Ishikawa (cell line): ENCODE measurements at regions not wholly inside any gene's neighbourhood (a gene's known extent, or its start where the extent isn't known, plus 50 kb on each side); places are given as distances from the start of the nearest gene placed in this dataset.

ENCODE experiments used
- CEBPB ChIP-seq: IDR thresholded peaks from 2 replicates; pipeline ENCODE4 v1.6.1; 2012
- CREB1 ChIP-seq: IDR thresholded peaks from 2 replicates; pipeline ENCODE4 v1.6.1; 2012; ENCODE audit warnings: low read depth
- EGR1 ChIP-seq: IDR thresholded peaks from 2 replicates; pipeline ENCODE4 v1.6.1; 2012
- EP300 ChIP-seq: IDR thresholded peaks from 2 replicates; pipeline ENCODE4 v1.6.1; 2012; ENCODE audit warnings: borderline replicate concordance
- FOXM1 ChIP-seq: IDR thresholded peaks from 2 replicates; pipeline ENCODE4 v1.6.1; 2012; ENCODE audit warnings: low read depth, borderline replicate concordance
- MAX ChIP-seq: IDR thresholded peaks from 2 replicates; pipeline ENCODE4 v1.6.1; 2012
- NFIC ChIP-seq: IDR thresholded peaks from 2 replicates; pipeline ENCODE4 v1.6.1; 2012
- RAD21 ChIP-seq: IDR thresholded peaks from 2 replicates; pipeline ENCODE4 v1.6.1; 2012; ENCODE audit warnings: low read depth
- REST ChIP-seq: IDR thresholded peaks from 2 replicates; pipeline ENCODE4 v1.6.1; 2012; ENCODE audit warnings: low read depth, mild to moderate bottlenecking
- TAF1 ChIP-seq: IDR thresholded peaks from 2 replicates; pipeline ENCODE4 v1.6.1; 2012; ENCODE audit warnings: low read depth, mild to moderate bottlenecking
- TCF12 ChIP-seq: IDR thresholded peaks from 2 replicates; pipeline ENCODE4 v1.6.1; 2012; ENCODE audit warnings: low read depth
- TEAD4 ChIP-seq: IDR thresholded peaks from 2 replicates; pipeline ENCODE4 v1.6.1; 2012
- USF1 ChIP-seq: IDR thresholded peaks from 2 replicates; pipeline ENCODE4 v1.6.1; 2012
- YY1 ChIP-seq: IDR thresholded peaks from 2 replicates; pipeline ENCODE4 v1.6.1; 2012; ENCODE audit warnings: low read depth
- ZBTB7A ChIP-seq: IDR thresholded peaks from 2 replicates; pipeline ENCODE4 v1.6.1; 2012; ENCODE audit warnings: low read depth

GRCh38 chr9:80449513-80449912, 877.7 kb downstream of the TLE4 start:
- TF ChIP-seq CEBPB (no peak), NFIC (no peak), TAF1 (no peak), CREB1 (no peak), ZBTB7A (no peak), YY1 (no peak), TEAD4 (no peak), USF1 (no peak), RAD21 (no peak), REST (no peak), EP300 (no peak), EGR1 (no peak), TCF12 (no peak), MAX (no peak), FOXM1 (no peak)

- no peak for TF ChIP-seq CEBPB
- no peak for TF ChIP-seq USF1
- TF ChIP-seq NFIC, result no peak
- TF ChIP-seq TEAD4, result no peak
- no peak for TF ChIP-seq FOXM1
- TF ChIP-seq TAF1, result no peak
- TF ChIP-seq TCF12, result no peak
- TF ChIP-seq RAD21, result no peak
- TF ChIP-seq EGR1, result no peak
- TF ChIP-seq CREB1, result no peak
- TF ChIP-seq MAX, result no peak
Measured at GRCh38 chr9:80448996-80449395, 877.2 kb downstream of the TLE4 start.

- TF ChIP-seq FOXM1, result no peak
Measured at GRCh38 chr9:80447876-80448275, 876.1 kb downstream of the TLE4 start.

- TF ChIP-seq CEBPB (no peak), NFIC (no peak)
Measured at GRCh38 chr9:80440724-80441123, 869.0 kb downstream of the TLE4 start.

- TF ChIP-seq TCF12, result no peak
- TF ChIP-seq EP300, result no peak
- TF ChIP-seq REST, result no peak
- TF ChIP-seq EGR1, result no peak
- no peak for TF ChIP-seq RAD21
- no peak for TF ChIP-seq TAF1
- no peak for TF ChIP-seq TEAD4
- TF ChIP-seq ZBTB7A, result no peak
- TF ChIP-seq YY1, result no peak
- TF ChIP-seq MAX, result no peak
- no peak for TF ChIP-seq CEBPB
- no peak for TF ChIP-seq NFIC
- no peak for TF ChIP-seq USF1
Measured at GRCh38 chr9:80437825-80438224, 866.1 kb downstream of the TLE4 start.

GRCh38 chr9:80437091-80437640, 865.4 kb downstream of the TLE4 start:
- TF ChIP-seq TEAD4 (no peak), NFIC (no peak), RAD21 (no peak), CEBPB (no peak), ZBTB7A (no peak), TAF1 (no peak), TCF12 (no peak), EGR1 (no peak), MAX (no peak), EP300 (no peak), USF1 (no peak), CREB1 (no peak)
